ENCODE measurements at regions not wholly inside any gene's neighbourhood (a gene's known extent, or its start where the extent isn't known, plus 50 kb on each side); places are given as distances from the start of the nearest gene placed in this dataset.

DNA sequence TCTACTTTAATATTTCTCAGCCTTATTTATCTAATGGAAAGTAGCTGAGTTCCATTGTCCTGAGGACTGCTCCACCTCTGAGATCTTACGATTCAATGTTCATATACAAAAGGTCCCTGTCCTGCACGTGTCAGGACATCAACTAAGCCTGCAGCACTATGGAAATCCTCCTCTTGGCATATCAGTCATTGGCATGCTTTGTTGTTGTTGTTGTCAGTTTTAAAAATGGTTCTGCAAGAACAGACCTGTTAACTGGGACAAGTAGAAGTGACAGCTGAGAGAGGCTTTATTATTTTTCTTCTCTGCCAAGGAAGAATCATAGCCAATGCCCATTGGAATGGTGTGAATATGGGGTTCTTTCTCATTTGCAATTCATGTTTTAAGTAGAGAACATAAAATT is 450.1 kb upstream of the PKDCC start:
- no peak for DNase-seq
- Histone ChIP-seq H3K27me3 (no peaks in the 10 kb centered on the region), H3K36me3 (no peaks in the 10 kb centered on the region), H3K27ac (no peak overlapping the region), H3K9me3 (replicated peaks) (no peaks in the 10 kb centered on the region), H3K4me3 (no peak overlapping the region), H3K4me1 (no peaks in the 10 kb centered on the region)

- Histone ChIP-seq H3K4me3 (no peak overlapping the region), H3K9me3 (replicated peaks) (no peaks in the 10 kb centered on the region), H3K36me3 (no peaks in the 10 kb centered on the region), H3K27ac (no peak overlapping the region), H3K4me1 (no peaks in the 10 kb centered on the region), H3K27me3 (no peaks in the 10 kb centered on the region)
- DNase-seq = no peak
These were observed 449.5 kb upstream of the PKDCC start for GRCh38 chr2:41598161-41598894.

DNA sequence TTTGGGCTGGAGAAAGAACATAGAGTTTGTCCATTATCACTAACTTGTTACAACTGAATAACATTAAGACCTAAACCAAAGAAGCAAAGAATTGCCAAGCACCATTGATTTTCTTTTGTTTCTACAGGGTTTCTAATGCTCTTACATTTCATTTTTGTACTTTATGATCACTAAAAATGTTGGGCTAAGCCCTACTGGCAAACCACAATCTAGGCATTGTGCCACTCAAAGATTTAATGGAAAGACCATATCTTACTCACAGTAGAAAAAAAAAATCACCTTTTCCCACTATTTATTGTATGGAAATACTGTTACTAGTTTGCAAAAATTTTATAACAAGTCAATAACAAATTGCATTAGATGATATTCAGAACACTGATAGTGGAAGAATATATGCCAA is 447.4 kb upstream of the PKDCC start:
- no peak overlapping the region for H3K27ac ChIP-seq
- H3K36me3 ChIP-seq = no peaks in the 10 kb centered on the region
- no peaks in the 10 kb centered on the region for H3K27me3 ChIP-seq
- no peak for DNase-seq
- H3K4me3 ChIP-seq = no peak overlapping the region
- H3K9me3 ChIP-seq (replicated peaks) = no peaks in the 10 kb centered on the region
- no peaks in the 10 kb centered on the region for H3K4me1 ChIP-seq

GRCh38 chr2:41602341-41602740 is 445.5 kb upstream of the PKDCC start:
- Histone ChIP-seq H3K27ac (no peak overlapping the region), H3K4me1 (no peaks in the 10 kb centered on the region), H3K4me3 (no peak overlapping the region), H3K9me3 (replicated peaks) (no peaks in the 10 kb centered on the region), H3K36me3 (no peaks in the 10 kb centered on the region), H3K27me3 (no peaks in the 10 kb centered on the region)
- DNase-seq = no peak

DNA sequence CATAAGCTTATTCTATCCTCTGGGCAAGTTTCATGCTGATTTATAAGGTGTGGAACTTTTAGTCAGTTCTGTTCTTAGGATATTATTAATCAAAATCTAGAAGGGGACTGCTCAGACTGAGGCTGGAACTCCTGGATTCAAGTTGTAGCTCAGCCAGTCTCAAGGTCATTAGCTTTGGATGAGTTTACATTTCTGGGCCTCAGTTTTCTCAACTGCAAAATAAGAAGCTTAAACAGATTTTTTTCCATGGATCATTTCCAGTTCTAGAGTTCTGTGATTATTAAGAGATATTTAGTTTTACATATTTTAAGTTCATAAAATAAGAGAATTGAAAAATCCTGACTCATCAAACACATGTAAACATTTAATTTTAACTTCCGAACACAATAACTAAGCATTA is 442.5 kb upstream of the PKDCC start:
- Histone ChIP-seq H3K27ac (no peak overlapping the region), H3K4me1 (no peaks in the 10 kb centered on the region), H3K9me3 (replicated peaks) (no peaks in the 10 kb centered on the region), H3K27me3 (no peaks in the 10 kb centered on the region), H3K36me3 (no peaks in the 10 kb centered on the region), H3K4me3 (no peak overlapping the region)
- DNase-seq = no peak

DNA sequence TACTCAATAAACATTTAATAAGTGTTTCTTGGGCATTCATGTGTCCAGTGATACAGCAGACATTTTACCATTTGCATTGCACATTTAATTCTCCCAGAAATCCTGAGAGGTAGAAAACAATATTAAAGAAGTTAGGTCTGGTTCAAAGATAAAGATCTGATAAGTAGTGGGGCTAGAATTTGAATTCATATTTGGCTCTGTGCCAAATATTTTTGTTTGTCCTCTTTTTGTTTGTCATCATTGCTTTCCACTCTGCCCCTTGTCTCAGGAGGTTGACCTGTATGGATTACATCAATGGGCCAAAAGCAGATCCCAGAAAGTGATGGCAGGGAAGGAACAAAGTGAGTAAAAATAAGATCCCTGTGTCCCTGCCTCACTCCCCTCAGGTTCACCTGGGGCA is 441.9 kb upstream of the PKDCC start:
- Histone ChIP-seq H3K27ac (no peak overlapping the region), H3K27me3 (no peaks in the 10 kb centered on the region), H3K4me3 (no peak overlapping the region), H3K9me3 (replicated peaks) (no peaks in the 10 kb centered on the region), H3K36me3 (no peaks in the 10 kb centered on the region), H3K4me1 (no peaks in the 10 kb centered on the region)
- no peak for DNase-seq

GRCh38 chr2:41610501-41611190 is 437.2 kb upstream of the PKDCC start:
- H3K27me3 ChIP-seq = no peaks in the 10 kb centered on the region
- DNase-seq = no peak
- H3K27ac ChIP-seq = no peak overlapping the region
- H3K9me3 ChIP-seq (replicated peaks) = no peaks in the 10 kb centered on the region
- H3K4me1 ChIP-seq = no peaks in the 10 kb centered on the region
- no peaks in the 10 kb centered on the region for H3K36me3 ChIP-seq
- no peak overlapping the region for H3K4me3 ChIP-seq

GRCh38 chr2:41618754-41619153 is 429.1 kb upstream of the PKDCC start:
- Histone ChIP-seq H3K27ac (no peak overlapping the region), H3K9me3 (replicated peaks) (no peaks in the 10 kb centered on the region), H3K4me3 (no peak overlapping the region), H3K36me3 (no peaks in the 10 kb centered on the region), H3K4me1 (no peaks in the 10 kb centered on the region), H3K27me3 (peaks cover 13% of the 10 kb centered on the region)
- no peak for DNase-seq

DNA sequence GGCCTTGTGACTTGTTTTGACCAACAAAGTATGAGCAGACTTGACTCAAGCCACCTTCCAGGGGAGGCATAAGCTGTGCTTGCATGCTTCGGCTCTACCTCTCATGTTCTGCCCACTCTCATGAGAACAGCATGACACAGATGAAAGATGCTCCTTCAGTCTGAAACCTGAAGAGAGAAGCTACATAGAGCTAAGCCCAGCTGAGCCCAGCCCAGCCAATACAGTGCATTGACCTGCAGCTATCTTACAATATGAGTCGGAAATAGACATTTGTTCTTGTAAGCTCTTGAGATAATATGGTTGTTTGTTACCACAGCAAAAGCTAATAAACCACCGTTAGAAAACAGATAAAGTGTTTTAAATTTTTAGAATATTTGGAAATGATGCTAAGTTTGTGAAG is 426.7 kb upstream of the PKDCC start:
- H3K4me1 ChIP-seq = no peaks in the 10 kb centered on the region
- no peak overlapping the region for H3K27ac ChIP-seq
- peaks cover 13% of the 10 kb centered on the region for H3K27me3 ChIP-seq
- no peak overlapping the region for H3K4me3 ChIP-seq
- no peaks in the 10 kb centered on the region for H3K36me3 ChIP-seq
- no peak for DNase-seq
- H3K9me3 ChIP-seq (replicated peaks) = no peaks in the 10 kb centered on the region

DNA sequence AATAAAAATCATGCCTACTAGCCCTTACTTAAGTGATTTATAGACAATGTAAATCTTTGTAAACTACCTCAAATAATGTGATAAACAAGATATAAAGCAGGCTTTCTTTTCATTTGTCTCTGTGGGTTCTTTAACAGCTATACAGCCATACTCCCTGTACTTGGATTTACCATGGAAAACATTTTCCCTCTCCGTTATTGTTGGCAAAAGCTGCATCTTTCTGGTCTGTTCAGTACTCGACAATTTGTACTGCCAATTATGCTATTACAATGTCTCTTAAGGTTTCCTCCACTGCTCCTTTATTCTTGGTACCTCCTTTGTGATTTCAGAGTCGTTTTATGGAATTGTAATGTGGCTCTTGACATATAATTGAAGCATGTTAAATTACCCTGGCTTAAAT is 426.3 kb upstream of the PKDCC start:
- H3K27me3 ChIP-seq = peaks cover 13% of the 10 kb centered on the region
- H3K4me3 ChIP-seq = no peak overlapping the region
- no peak for DNase-seq
- H3K9me3 ChIP-seq (replicated peaks) = no peaks in the 10 kb centered on the region
- H3K27ac ChIP-seq = no peak overlapping the region
- no peaks in the 10 kb centered on the region for H3K4me1 ChIP-seq
- H3K36me3 ChIP-seq = no peaks in the 10 kb centered on the region

- DNase-seq = no peak
- Histone ChIP-seq H3K27ac (no peak overlapping the region), H3K27me3 (peaks cover 13% of the 10 kb centered on the region), H3K36me3 (no peaks in the 10 kb centered on the region), H3K9me3 (replicated peaks) (no peaks in the 10 kb centered on the region), H3K4me3 (no peak overlapping the region), H3K4me1 (no peaks in the 10 kb centered on the region)
These were observed 425.5 kb upstream of the PKDCC start for GRCh38 chr2:41622301-41622700.

DNA sequence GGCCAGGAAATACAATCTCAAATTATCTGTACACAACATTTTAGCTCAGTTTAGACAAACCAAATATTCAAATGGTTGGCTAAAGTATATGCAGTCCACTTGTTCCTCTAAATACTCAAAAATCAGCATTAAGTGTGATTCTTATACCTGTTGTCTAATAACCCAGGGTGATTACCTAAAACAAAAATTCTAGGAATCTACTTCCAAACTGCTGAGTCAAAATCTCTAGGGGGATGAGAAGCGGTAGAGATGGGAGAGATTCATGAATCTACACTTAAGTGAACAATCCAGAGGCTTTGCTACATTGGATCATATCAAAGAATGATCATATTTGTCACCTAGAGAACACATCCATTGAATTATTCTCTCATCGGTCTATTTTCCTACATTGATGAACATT is 420.9 kb upstream of the PKDCC start:
- Histone ChIP-seq H3K9me3 (replicated peaks) (no peaks in the 10 kb centered on the region), H3K4me1 (no peaks in the 10 kb centered on the region), H3K4me3 (no peak overlapping the region), H3K27me3 (peaks cover 2% of the 10 kb centered on the region; the same call in 1 of the 2 replicates), H3K27ac (no peak overlapping the region), H3K36me3 (no peaks in the 10 kb centered on the region)
- DNase-seq = no peak

DNA sequence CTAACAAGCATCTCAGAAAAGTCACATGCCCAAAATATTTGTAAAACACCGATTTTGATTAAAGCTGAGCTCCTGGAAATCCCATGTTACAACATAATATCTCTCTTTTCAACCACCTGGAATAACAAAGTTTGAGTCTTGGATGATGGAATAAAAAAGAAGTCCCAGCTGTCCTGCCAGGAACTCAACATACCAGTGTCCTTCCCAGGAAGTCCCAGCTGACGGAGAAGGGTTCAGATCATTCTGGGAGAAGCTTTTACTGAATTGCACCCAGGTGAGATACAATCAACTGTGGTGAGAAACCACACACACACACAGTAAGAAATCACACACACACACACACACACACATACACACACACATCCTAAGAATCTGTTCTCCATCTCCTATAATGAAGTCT is 413.1 kb upstream of the PKDCC start:
- Histone ChIP-seq H3K4me1 (no peaks in the 10 kb centered on the region), H3K9me3 (replicated peaks) (no peaks in the 10 kb centered on the region), H3K4me3 (no peak overlapping the region), H3K27ac (no peak overlapping the region), H3K36me3 (no peaks in the 10 kb centered on the region), H3K27me3 (no peaks in the 10 kb centered on the region)
- no peak for DNase-seq

GRCh38 chr2:41644936-41645335 is 402.9 kb upstream of the PKDCC start:
- Histone ChIP-seq H3K27ac (no peak overlapping the region), H3K9me3 (replicated peaks) (no peaks in the 10 kb centered on the region), H3K4me1 (no peaks in the 10 kb centered on the region), H3K36me3 (no peaks in the 10 kb centered on the region), H3K27me3 (no peaks in the 10 kb centered on the region), H3K4me3 (no peak overlapping the region)
- DNase-seq = no peak

GRCh38 chr2:41647468-41648050 is 400.3 kb upstream of the PKDCC start:
- no peaks in the 10 kb centered on the region for H3K27me3 ChIP-seq
- no peaks in the 10 kb centered on the region for H3K9me3 ChIP-seq (replicated peaks)
- H3K4me3 ChIP-seq = no peak overlapping the region
- H3K36me3 ChIP-seq = no peaks in the 10 kb centered on the region
- no peak for DNase-seq
- H3K4me1 ChIP-seq = no peaks in the 10 kb centered on the region
- no peak overlapping the region for H3K27ac ChIP-seq

DNA sequence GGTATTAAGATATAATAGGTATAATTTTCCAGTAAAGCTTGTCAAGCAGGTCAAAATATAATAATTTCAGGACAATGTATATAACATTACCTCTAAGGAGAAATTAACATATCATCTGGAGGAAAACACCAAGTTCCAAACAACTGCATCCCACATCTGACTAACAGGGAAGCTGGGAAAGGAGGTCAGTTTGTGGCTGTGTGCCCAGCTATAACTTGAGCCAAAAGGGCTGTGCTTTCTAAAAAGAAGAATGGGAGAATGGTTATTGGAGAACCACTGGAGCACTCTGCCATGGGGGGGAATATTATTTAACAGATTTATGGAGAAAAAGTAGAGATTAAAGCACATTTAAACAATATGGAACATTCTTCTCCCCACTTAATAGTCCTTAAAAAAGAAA is 390.6 kb upstream of the PKDCC start:
- Histone ChIP-seq H3K9me3 (replicated peaks) (no peaks in the 10 kb centered on the region), H3K36me3 (no peaks in the 10 kb centered on the region), H3K4me3 (no peak overlapping the region), H3K27me3 (no peaks in the 10 kb centered on the region), H3K4me1 (no peaks in the 10 kb centered on the region), H3K27ac (no peak overlapping the region)
- DNase-seq = no peak
